HepG2 (cell line): ENCODE measurements at regions not wholly inside any gene's neighbourhood (a gene's known extent, or its start where the extent isn't known, plus 50 kb on each side); places are given as distances from the start of the nearest gene placed in this dataset.

Experiments
- ATAC-seq: fragments of 200-7000 bp; cut with Tn5 transposase; 3 replicates; pipeline ENCODE4 v1.9.1; 2020; ENCODE audit warnings: mild to moderate bottlenecking, moderate library complexity
- BruUV-seq: library from RNA; stranded (reverse); fragments of 400-500 nt; replicated peaks from 2 replicates; lab custom pipeline; 2021; lab: Mats Ljungman, UMichigan
- CTCF ChIA-PET: fragments of 300-600 bp; formaldehyde crosslinking; extraction: SDS; loops from one replicate; lab custom pipeline; 2021; ENCODE audit warnings: low total read pairs, inconsistent platforms, low intra/inter-chr PET ratio; lab: Yijun Ruan, JAX
- POLR2A ChIA-PET: fragments of 350-600 bp; sonication (Branson Sonifier 250); formaldehyde crosslinking; loops from one replicate; lab custom pipeline; 2020; ENCODE audit warnings: antibody characterized with exemption, inconsistent platforms; lab: Yijun Ruan, JAX
- DNase-seq: peaks from one replicate; pipeline ENCODE4 v3.0.0-alpha.2; 2015; ENCODE audit warnings: low spot score
- FAIRE-seq: peaks from 3 replicates; lab custom pipeline; 2011; peaks lifted over from hg19 to GRCh38; lab: Jason Lieb, UNC
- H2AFZ ChIP-seq: one replicate; pipeline ENCODE4 v1.6.1; 2011; ENCODE audit warnings: low read length, inconsistent platforms
- H3K27ac ChIP-seq: fragments of 300-600 bp; 3 replicates; pipeline ENCODE4 v1.8.0; 2011; ENCODE audit warnings: mixed run types, mild to moderate bottlenecking, mixed read lengths, low read length, inconsistent platforms; ENCODE audit not compliant: insufficient read depth; ENCODE audit errors: extremely low read length
- H3K27me3 ChIP-seq, 2 experiments: fragments of 200-600 bp in 1 of 2; 2 replicates in 1 of 2; 3 replicates in 1 of 2; pipeline versions ENCODE4 v1.6.0 to v1.8.0; 2011; ENCODE audit warnings: low read length in 2 of 2, mild to moderate bottlenecking in 2 of 2, moderate library complexity in 2 of 2, inconsistent platforms in 1 of 2; ENCODE audit not compliant: insufficient read depth in 2 of 2, control insufficient read depth in 1 of 2
- H3K36me3 ChIP-seq, 2 experiments: fragments of 200-600 bp in 1 of 2; replicated peaks in 1 of 2; 2 replicates in 1 of 2; 3 replicates in 1 of 2; pipeline versions ENCODE4 v1.5.1 to v1.8.0; 2011; ENCODE audit warnings: low read length in 2 of 2, inconsistent platforms in 1 of 2; ENCODE audit not compliant: insufficient read depth in 2 of 2, control insufficient read depth in 1 of 2
- H3K4me1 ChIP-seq: 2 replicates; pipeline ENCODE4 v1.5.1; 2012; ENCODE audit warnings: low read length, inconsistent platforms; ENCODE audit not compliant: insufficient read depth
- H3K4me2 ChIP-seq: 2 replicates; pipeline ENCODE4 v1.6.0; 2011; ENCODE audit warnings: low read depth, low read length, inconsistent platforms
- H3K4me3 ChIP-seq, 3 experiments: fragments of 200-600 bp in 1 of 3; sonication (generic), shearing (Covaris generic) in 1 of 3; replicated peaks in 1 of 3; 2 replicates each; pipeline ENCODE4 v1.5.1; 2011 to 2016; ENCODE audit warnings: low read length in 3 of 3, inconsistent platforms in 2 of 3, low read depth in 2 of 3, mild to moderate bottlenecking in 2 of 3, control low read depth in 1 of 3, mixed read lengths in 1 of 3; ENCODE audit not compliant: insufficient read depth in 1 of 3
- H3K79me2 ChIP-seq: one replicate; pipeline ENCODE4 v1.6.1; 2011; ENCODE audit warnings: low read length, inconsistent platforms; ENCODE audit not compliant: insufficient read depth
- H3K9ac ChIP-seq: 2 replicates; pipeline ENCODE4 v1.6.0; 2011; ENCODE audit warnings: mild to moderate bottlenecking, low read depth, low read length, inconsistent platforms; ENCODE audit not compliant: insufficient read depth
- H3K9me3 ChIP-seq: 2 replicates; pipeline ENCODE4 v1.5.1; 2012; ENCODE audit warnings: mild to moderate bottlenecking, low read length
- H4K20me1 ChIP-seq: 2 replicates; pipeline ENCODE4 v1.6.0; 2011; ENCODE audit warnings: inconsistent platforms, mild to moderate bottlenecking, low read length, moderate library complexity; ENCODE audit not compliant: insufficient read depth
- HOXA3 ChIP-seq: sonication (generic); formaldehyde crosslinking; IDR thresholded peaks from 2 replicates; pipeline ENCODE4 v1.5.0; 2020; ENCODE audit warnings: missing genetic modification reagents
- THRA ChIP-seq: sonication (generic); formaldehyde crosslinking; IDR thresholded peaks from 2 replicates; pipeline ENCODE4 v1.4.0; 2020; ENCODE audit warnings: missing genetic modification reagents, borderline replicate concordance
- U2AF1 ChIP-seq: fragments of 200-400 bp; formaldehyde crosslinking; optimal IDR thresholded peaks from 2 replicates; pipeline ENCODE3; 2017; ENCODE audit warnings: mild to moderate bottlenecking, low read depth, low read length
- ZBTB43 ChIP-seq: sonication (generic); formaldehyde crosslinking; conservative IDR thresholded peaks from 2 replicates; pipeline ENCODE4 v1.4.0; 2020; ENCODE audit warnings: missing genetic modification reagents
- ZHX2 ChIP-seq, 2 experiments: sonication (generic) in 1 of 2; formaldehyde crosslinking in 1 of 2; IDR thresholded peaks; 2 replicates each; pipeline versions ENCODE4 v1.6.1 to v1.9.0; 2014 to 2022; ENCODE audit warnings: antibody characterized with exemption in 1 of 2, borderline replicate concordance in 1 of 2, inconsistent platforms in 1 of 2, low read depth in 1 of 2, missing genetic modification reagents in 1 of 2
- ZNF331 ChIP-seq: sonication (generic); formaldehyde crosslinking; IDR thresholded peaks from 2 replicates; pipeline ENCODE4 v1.4.0; 2020; ENCODE audit warnings: missing genetic modification reagents
- WGBS: methylation state at CpG from one replicate; pipeline ENCODE4 v1.1.6; 2017; ENCODE audit warnings: low lambda C conversion rate; 5-methylcytosine and 5-hydroxymethylcytosine counted together
- in situ Hi-C: cut with HindIII; loops from 2 replicates; pipeline ENCODE4 v1.10.0; 2017; ENCODE audit warnings: low pct_unique_long_range_greater_than_20kb; ENCODE audit not compliant: extremely low pct_ligation_motif_present
- intact Hi-C: fragments of 100-400 bp; cut with micrococcal nuclease; formaldehyde crosslinking; loops from one replicate; pipeline ENCODE4 v1.10.0; 2022; ENCODE audit not compliant: unreplicated experiment

- FAIRE-seq, result no peak
Observed at GRCh38 chr10:4094751-4095150, 309.7 kb upstream of the KLF6 start.

More at GRCh38 chr10:4094751-4095150, 309.7 kb upstream of the KLF6 start:
- CTCF ChIA-PET, result no interaction called here
- Histone ChIP-seq H3K27me3 (peaks cover 1 to 24% of the 10 kb centered on the region in 2 experiments; a peak in 2 of 5 replicates), H3K79me2 (no peaks in the 10 kb centered on the region), H3K36me3 (no peaks in the 10 kb centered on the region), H4K20me1 (no peaks in the 10 kb centered on the region), H3K4me2 (no peak overlapping the region), H3K27ac (no peak overlapping the region), H3K9me3 (no peaks in the 10 kb centered on the region), H3K9ac (no peak overlapping the region), H3K4me1 (no peaks in the 10 kb centered on the region), H3K4me3 (no peak overlapping the region), H2AFZ (no peak overlapping the region)
- WGBS, result 6% methylated on average over 2 of the region's 2 CpGs
- POLR2A ChIA-PET, result no interaction called here
- no TSS peak for BruUV-seq
- TF ChIP-seq ZBTB43 (CRISPR knock-in tag) (no peak), U2AF1 (no peak), ZNF331 (no peak), HOXA3 (CRISPR knock-in tag) (no peak), ZHX2 (IDR thresholded peaks at IDR 0.05; ENCODE audit: low read depth) (no peak), ZHX2 (CRISPR knock-in tag; IDR thresholded peaks at IDR 0.05; ENCODE audit: borderline replicate concordance) (no peak), THRA (CRISPR knock-in tag) (no peak)
- in situ Hi-C loops (no loop called here), intact Hi-C loops (no loop called here)
- no peak for DNase-seq
- no peak for ATAC-seq
